Thyroid gland (tissue), 4 donors: ENCODE measurements at regions not wholly inside any gene's neighbourhood (a gene's known extent, or its start where the extent isn't known, plus 50 kb on each side); places are given as distances from the start of the nearest gene placed in this dataset.

Source experiments
- POLR2A ChIP-seq, 2 donors: fragments of 450-650 bp; IDR thresholded peaks; one replicate each; pipeline ENCODE4 v1.6.1; 2017; ENCODE audit warnings: antibody characterized with exemption in 2 of 2, mild to moderate bottlenecking in 2 of 2, moderate library complexity in 1 of 2
- TF ChIP-seq, protein P1 (sequence below), 6 experiments: fragments of 200-600 bp in 3 of 6; fragments of 450-650 bp in 3 of 6; sonication (generic) in 3 of 6; IDR thresholded peaks; one replicate each; pipeline ENCODE4 v1.5.1; 2016 to 2019; ENCODE audit warnings: antibody characterized with exemption in 6 of 6, mild to moderate bottlenecking in 2 of 6, inconsistent platforms in 1 of 6, moderate library complexity in 1 of 6

DNA sequence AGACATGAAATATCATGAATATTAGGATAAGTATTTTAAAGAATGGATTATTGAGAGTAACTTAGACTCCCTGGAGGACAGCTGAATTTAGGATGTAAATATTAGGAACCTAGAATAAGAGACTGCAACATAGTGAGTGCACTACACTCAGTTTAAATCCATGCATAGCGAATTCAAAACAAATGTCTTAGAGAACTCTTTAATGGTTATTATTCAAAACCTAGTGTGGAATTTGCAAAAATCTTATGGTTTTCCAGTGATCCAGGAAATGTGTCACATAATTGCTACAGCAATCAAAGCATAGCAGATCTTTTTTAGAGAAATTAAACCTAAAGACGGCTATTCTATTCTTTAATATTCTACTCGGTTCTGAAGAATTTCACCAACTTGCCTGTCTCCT is 239.0 kb downstream of the TMX3 start:
- TF ChIP-seq, protein P1, sequence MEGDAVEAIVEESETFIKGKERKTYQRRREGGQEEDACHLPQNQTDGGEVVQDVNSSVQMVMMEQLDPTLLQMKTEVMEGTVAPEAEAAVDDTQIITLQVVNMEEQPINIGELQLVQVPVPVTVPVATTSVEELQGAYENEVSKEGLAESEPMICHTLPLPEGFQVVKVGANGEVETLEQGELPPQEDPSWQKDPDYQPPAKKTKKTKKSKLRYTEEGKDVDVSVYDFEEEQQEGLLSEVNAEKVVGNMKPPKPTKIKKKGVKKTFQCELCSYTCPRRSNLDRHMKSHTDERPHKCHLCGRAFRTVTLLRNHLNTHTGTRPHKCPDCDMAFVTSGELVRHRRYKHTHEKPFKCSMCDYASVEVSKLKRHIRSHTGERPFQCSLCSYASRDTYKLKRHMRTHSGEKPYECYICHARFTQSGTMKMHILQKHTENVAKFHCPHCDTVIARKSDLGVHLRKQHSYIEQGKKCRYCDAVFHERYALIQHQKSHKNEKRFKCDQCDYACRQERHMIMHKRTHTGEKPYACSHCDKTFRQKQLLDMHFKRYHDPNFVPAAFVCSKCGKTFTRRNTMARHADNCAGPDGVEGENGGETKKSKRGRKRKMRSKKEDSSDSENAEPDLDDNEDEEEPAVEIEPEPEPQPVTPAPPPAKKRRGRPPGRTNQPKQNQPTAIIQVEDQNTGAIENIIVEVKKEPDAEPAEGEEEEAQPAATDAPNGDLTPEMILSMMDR (IDR thresholded peaks at IDR 0.05): no peak
- TF ChIP-seq POLR2A (IDR thresholded peaks at IDR 0.05): no peak
